HG03565 (cell line): ENCODE measurements at regions not wholly inside any gene's neighbourhood (a gene's known extent, or its start where the extent isn't known, plus 50 kb on each side); places are given as distances from the start of the nearest gene placed in this dataset.

Experiments
- ATAC-seq: cut with Tn5 transposase; IDR thresholded peaks from one replicate; pipeline ENCODE4 v1.9.1; 2021; ENCODE audit warnings: mild to moderate bottlenecking, moderate library complexity; ENCODE audit not compliant: unreplicated experiment

GRCh38 chr18:76580288-76580962 lies 85.4 kb upstream of the ZNF516 start:
- ATAC-seq: no peak

DNA sequence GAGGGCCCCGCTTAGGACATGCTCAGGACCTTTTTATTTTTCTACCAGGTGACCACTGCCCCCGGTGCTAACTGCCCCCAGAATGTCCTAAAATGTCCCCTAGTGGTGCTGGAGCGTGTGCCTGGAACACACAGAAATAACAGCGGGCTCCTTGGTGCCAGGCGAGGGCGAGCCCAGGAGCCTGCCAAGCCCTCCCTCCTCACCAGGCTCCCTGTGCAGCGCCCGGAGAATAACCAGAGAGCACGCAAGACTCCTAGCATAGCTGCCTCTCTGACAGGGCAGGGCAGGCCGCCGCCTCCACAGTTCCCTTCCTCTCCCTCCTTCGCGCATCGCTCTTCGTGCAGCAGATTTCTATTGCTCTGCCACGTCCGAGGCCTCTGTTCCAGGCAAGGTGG lies 84.3 kb upstream of the ZNF516 start:
- ATAC-seq: no peak

DNA sequence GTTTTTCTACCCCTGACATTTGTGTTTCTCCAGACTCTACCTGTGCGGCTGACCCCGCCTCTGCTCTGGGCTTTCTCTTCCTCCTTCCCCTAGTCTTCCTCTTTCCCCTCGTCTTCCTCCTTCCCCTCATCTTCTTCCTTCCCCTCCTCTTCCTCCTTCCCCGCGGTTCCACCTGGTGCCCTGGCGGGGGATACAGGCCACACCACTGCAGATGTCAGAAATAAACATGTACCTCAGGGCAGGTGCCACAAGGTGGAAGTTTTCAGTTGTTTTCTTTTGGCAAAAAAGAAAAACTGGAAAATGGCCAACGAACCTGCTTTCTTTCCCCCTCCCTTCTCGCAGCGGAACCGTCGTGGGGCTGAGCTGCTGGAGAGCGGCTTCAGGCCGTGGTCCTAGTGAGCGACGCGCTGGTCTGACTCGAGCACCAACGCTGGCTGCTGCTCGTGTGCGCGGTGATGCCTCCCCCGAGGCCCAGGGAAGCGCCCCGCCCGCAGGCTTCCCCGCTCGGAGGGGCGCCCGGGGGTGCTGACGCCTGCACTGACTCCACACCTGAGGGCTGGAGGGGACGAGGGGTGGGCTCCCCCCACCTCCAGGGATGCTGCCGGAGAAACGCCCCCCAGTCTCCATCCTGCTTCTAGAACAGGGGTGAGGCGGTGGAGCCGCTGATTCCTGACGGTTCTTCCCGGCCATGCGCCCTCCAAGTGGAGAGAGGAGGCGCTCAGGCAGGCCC lies 83.7 kb upstream of the ZNF516 start:
- no peak for ATAC-seq

GRCh38 chr18:76573325-76574025 lies 78.4 kb upstream of the ZNF516 start:
- no peak for ATAC-seq

DNA sequence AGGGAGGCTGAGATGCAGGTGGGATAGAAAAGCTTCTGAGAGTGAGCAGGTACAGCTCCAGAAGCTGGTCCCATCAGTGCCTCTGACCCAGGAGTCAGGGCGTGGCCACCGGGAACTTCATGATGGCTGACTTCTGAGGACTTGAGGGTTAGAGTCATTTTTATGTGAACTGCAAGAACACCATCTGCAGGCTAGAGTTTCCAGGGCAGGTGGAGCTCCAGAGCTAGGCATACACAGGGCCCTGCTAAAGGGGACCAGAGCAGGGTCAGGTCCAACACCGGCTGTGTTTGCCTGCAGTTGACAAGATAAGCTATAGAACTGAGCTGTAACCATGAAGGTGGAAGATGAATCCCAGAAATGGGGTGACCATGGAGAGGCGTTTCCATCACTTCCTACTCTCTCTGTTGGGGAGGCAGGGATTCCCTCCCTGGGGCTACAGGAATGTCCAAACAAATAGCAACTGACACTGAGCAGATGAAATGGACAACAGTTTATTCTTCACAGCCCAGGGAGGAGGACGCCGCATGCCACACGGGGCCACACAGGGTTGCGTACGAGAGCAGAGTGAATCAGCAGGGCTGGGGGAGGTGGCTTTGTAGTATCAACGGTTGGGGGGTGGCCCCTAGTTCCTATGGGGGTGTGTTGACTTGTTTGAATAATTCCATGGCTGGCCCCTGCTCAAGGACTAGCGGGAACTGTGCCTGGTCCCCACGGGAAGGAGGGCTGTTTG lies 77.6 kb upstream of the ZNF516 start:
- no peak for ATAC-seq

DNA sequence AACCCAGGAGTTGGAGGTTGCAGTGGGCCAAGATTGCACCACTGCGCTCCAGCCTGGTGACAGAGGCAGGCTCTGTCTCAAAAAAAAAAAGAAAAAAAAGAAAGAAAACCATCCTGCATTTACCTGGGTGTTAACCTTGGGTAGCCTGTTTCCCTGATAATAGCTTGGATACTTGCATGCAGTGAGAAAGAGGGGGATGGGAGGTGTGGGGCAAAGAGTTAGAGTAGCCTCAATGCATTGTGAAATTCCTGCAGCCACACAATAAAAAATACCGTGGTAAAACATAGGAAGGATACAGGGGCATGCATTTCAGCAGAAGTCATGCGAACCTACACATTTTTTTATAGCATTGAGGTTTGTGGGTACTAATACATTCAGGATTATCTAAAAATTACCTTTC lies 76.6 kb upstream of the ZNF516 start:
- no peak for ATAC-seq

DNA sequence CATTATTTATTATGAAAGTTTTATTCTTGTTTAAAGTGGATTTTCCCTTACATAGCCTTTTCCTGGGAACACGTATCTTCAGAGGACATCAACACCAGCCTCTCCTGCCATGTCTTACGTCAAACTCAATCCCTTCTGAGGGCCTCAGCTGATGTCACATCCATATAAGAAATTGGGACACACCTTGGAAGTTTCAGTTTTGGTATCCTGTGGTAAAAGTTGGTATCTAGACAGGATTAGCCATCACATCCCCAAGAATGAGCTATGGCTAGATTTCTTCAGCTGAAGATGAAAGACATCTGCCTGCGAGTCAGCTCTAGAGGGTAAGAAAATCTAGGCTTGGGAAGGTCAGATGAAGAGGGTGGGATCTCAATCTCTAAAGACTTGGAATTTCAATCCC lies 75.8 kb upstream of the ZNF516 start:
- ATAC-seq: no peak

- no peak for ATAC-seq
Observed at GRCh38 chr18:76569644-76570419, 74.8 kb upstream of the ZNF516 start.

GRCh38 chr18:76568731-76569130 lies 73.7 kb upstream of the ZNF516 start:
- ATAC-seq: no peak

DNA sequence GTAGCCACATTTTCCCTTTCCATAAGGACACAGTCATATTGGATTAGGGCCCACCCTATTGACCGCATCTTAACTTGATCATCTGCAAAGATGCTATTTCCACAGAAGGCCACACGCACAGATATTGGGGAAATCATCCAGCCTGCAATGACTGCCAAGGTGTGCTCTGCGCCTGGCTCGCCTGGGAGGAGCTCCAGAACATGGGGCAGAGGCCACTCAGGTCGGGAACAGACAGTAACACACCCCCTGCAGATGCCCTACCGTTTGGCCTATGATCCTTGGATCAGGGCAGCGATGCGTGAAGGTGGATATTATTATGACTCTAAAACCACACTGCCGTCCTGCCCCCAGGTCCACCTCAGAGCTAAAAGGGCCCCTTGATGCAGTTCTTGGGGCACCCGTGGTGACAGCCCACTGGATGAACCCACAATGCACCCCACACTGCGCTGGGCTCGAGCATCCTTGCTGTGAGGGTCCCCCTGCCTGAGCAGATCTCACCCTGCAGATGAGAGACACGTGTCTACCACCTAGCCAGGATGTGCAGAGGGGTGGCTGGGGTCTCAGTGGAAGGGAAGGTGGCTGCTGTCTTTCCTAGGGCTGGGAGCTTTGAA lies 72.9 kb upstream of the ZNF516 start:
- ATAC-seq: no peak

DNA sequence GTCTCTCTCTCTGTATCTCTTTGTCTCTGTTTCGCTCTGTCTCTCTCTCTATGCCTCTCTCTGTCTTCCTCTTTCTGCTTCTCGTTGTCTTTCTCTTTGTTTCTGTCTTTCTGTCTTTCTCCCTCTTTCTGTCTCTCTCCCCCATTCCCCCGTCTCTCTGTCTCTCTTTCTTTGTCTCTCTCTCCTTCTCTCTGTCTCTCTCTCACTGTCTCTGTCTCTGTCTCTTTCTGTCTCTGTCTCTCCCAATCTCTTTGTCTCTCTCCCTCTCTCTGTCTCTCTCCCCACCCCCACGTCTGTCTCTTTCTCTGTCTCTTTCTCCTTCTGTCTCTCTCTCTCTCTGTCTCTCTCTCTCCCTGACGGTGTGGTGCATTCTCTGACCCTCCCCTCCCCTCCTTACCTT lies 71.9 kb upstream of the ZNF516 start:
- no peak for ATAC-seq

GRCh38 chr18:76565238-76566173 lies 70.5 kb upstream of the ZNF516 start:
- no peak for ATAC-seq

DNA sequence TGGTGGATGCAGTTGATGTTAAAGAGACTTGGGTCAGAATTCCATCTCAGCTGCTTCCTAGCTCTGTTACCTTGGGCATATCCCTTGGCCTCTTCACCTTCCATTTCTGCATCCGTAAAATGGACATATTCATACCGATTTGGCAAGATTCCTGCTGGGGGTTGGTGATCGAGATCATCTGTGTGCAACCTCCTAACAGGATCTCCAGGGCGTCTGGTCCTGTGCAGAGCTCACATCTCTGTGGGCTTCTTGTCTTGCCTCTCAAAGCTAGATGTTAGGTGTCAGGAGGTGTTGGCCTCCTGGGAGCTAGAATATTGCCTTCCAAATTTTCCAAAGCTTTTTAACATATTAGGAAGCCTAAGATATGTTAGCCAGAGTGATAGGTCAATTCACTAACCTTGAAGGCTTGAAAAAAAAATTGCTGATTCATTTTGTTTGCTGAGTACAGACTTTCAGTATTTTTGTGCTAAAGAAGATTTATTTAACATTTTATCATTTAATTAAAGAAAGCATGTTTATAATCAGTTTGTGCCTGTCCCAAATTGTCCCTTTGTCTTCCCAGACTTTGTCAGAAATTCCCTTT lies 69.7 kb upstream of the ZNF516 start:
- no peak for ATAC-seq

- ATAC-seq: no peak
Observed at GRCh38 chr18:76564117-76564516, 69.1 kb upstream of the ZNF516 start.

GRCh38 chr18:76562286-76563122 lies 67.5 kb upstream of the ZNF516 start:
- ATAC-seq: no peak

- no peak for ATAC-seq
Observed at GRCh38 chr18:76558881-76559667, 64.0 kb upstream of the ZNF516 start.

DNA sequence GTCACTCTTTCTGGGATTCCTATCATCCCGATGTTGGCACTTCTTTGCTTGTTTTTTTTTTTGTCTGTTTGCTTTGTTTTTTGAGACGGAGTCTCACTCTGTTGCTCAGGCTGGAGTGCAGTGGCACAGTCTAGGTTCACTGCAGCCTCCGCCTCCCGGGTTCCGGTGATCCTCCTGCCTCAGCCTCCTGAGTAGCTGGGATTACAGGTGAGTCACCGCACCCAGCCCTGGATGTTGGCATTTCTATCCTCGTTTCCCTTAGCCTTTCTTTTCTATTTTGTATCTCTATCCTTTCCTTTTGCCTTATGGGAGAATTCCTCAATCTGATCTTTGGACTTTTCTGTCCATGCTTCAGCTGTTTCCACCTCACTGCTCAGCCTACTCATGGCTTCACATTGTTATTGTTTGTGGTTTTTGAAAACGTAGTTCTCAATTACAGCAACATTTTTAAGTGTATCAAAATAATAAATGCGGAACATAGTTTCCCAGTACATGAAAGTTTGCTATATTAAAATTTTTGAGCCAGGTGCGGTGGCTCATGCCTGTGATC lies 62.1 kb upstream of the ZNF516 start:
- ATAC-seq: no peak
